ENCODE measurements at regions not wholly inside any gene's neighbourhood (a gene's known extent, or its start where the extent isn't known, plus 50 kb on each side); places are given as distances from the start of the nearest gene placed in this dataset.

GRCh38 chr6:106886922-106887797 is 87.4 kb downstream of the CD24 start:
- TF ChIP-seq EZH2 (IDR thresholded peaks at IDR 0.05), result no peak
- TF ChIP-seq POLR2AphosphoS5 (IDR thresholded peaks at IDR 0.05; ENCODE audit: borderline replicate concordance, low read depth, low read length), result no peak
- TF ChIP-seq FOXP2 (optimal IDR thresholded peaks at IDR 0.05; ENCODE audit: control extremely low read depth, extremely low read length, insufficient read depth), result no peak
